ENCODE measurements at regions not wholly inside any gene's neighbourhood (a gene's known extent, or its start where the extent isn't known, plus 50 kb on each side); places are given as distances from the start of the nearest gene placed in this dataset.

GRCh38 chr17:79398441-79398840 is 212.4 kb downstream of the RBFOX3 start:
- no peak overlapping the region for H3K4me3 ChIP-seq (ENCODE audit: low read depth, low read length)
- TF ChIP-seq, protein P1, sequence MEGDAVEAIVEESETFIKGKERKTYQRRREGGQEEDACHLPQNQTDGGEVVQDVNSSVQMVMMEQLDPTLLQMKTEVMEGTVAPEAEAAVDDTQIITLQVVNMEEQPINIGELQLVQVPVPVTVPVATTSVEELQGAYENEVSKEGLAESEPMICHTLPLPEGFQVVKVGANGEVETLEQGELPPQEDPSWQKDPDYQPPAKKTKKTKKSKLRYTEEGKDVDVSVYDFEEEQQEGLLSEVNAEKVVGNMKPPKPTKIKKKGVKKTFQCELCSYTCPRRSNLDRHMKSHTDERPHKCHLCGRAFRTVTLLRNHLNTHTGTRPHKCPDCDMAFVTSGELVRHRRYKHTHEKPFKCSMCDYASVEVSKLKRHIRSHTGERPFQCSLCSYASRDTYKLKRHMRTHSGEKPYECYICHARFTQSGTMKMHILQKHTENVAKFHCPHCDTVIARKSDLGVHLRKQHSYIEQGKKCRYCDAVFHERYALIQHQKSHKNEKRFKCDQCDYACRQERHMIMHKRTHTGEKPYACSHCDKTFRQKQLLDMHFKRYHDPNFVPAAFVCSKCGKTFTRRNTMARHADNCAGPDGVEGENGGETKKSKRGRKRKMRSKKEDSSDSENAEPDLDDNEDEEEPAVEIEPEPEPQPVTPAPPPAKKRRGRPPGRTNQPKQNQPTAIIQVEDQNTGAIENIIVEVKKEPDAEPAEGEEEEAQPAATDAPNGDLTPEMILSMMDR (IDR thresholded peaks at IDR 0.05; ENCODE audit: low read depth, low read length) = no peak
- in situ Hi-C loops (cut with HindIII; ENCODE audit: low sequenced_read_pairs) = no loop called here
- no peak for DNase-seq (ENCODE audit: low read depth, low spot score)

GRCh38 chr17:79396696-79397095 is 214.2 kb downstream of the RBFOX3 start:
- TF ChIP-seq, protein P1 (IDR thresholded peaks at IDR 0.05; ENCODE audit: low read depth, low read length) = no peak
- no peak overlapping the region for H3K4me3 ChIP-seq (ENCODE audit: low read depth, low read length)
- DNase-seq (ENCODE audit: low read depth, low spot score) = no peak
- in situ Hi-C loops (cut with HindIII; ENCODE audit: low sequenced_read_pairs) = no loop called here

- H3K4me3 ChIP-seq (ENCODE audit: low read depth, low read length) = no peak overlapping the region
- in situ Hi-C loops (cut with HindIII; ENCODE audit: low sequenced_read_pairs) = no loop called here
- TF ChIP-seq, protein P1 (IDR thresholded peaks at IDR 0.05; ENCODE audit: low read depth, low read length) = no peak
- no peak for DNase-seq (ENCODE audit: low read depth, low spot score)
These were observed 215.3 kb downstream of the RBFOX3 start for GRCh38 chr17:79395545-79395944.

DNA sequence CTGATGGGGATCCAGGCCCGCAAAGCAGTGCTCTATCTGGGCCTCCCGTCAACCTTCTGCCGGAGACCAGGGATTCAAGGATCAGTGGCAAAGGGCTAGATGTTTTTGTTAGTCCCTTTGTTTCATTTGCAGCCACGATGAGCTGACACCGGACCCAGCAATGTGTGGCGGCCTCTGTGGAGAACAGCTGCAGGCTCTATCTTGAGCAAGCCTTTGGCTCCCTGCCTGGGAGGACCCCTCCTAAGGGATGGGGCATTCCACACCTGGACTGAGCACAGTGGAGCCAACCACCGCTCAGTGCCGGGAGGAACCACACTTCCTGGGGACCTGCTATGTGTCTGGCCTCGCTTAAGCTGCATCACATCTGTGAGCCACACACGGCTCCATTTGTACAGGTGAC is 215.8 kb downstream of the RBFOX3 start:
- TF ChIP-seq, protein P1 (IDR thresholded peaks at IDR 0.05; ENCODE audit: low read depth, low read length) = no peak
- no peak overlapping the region for H3K4me3 ChIP-seq (ENCODE audit: low read depth, low read length)
- in situ Hi-C loops (cut with HindIII; ENCODE audit: low sequenced_read_pairs) = no loop called here
- DNase-seq (ENCODE audit: low read depth, low spot score) = no peak

- peak; percentile 46 for DNase-seq (ENCODE audit: low read depth, low spot score)
- TF ChIP-seq, protein P1 (IDR thresholded peaks at IDR 0.05; ENCODE audit: low read depth, low read length) = peak; percentile 98
- in situ Hi-C loops (cut with HindIII; ENCODE audit: low sequenced_read_pairs) = no loop called here
- no peak overlapping the region for H3K4me3 ChIP-seq (ENCODE audit: low read depth, low read length)
These were observed 217.3 kb downstream of the RBFOX3 start for GRCh38 chr17:79393358-79394052.

DNA sequence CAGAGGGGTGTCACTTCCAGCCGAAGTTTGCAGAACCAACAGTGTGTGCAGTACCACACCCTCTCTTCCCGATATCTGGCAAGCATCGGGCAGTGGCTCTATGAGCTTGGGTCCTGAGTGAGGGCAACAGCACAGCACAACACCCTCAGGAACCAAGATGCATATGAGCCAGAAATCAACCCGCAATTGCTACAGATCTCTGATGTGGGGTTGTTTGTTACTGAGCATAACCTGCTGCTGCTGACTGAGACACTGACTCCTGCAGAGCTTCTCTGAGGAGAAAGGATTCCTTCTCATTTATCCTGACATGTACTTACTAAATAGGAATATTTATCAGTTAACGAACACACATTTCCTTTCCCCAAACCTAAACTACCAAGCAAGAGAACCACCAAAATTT is 218.3 kb downstream of the RBFOX3 start:
- in situ Hi-C loops (cut with HindIII; ENCODE audit: low sequenced_read_pairs) = no loop called here
- no peak overlapping the region for H3K4me3 ChIP-seq (ENCODE audit: low read depth, low read length)
- TF ChIP-seq, protein P1 (IDR thresholded peaks at IDR 0.05; ENCODE audit: low read depth, low read length) = no peak
- DNase-seq (ENCODE audit: low read depth, low spot score) = no peak
